ENCODE measurements at regions not wholly inside any gene's neighbourhood (a gene's known extent, or its start where the extent isn't known, plus 50 kb on each side); places are given as distances from the start of the nearest gene placed in this dataset.
"Not testable (repeated sequence)": the region's sequence is repeated elsewhere in the genome, so short reads cannot be mapped to it uniquely, and the experiment has no call there.

DNA sequence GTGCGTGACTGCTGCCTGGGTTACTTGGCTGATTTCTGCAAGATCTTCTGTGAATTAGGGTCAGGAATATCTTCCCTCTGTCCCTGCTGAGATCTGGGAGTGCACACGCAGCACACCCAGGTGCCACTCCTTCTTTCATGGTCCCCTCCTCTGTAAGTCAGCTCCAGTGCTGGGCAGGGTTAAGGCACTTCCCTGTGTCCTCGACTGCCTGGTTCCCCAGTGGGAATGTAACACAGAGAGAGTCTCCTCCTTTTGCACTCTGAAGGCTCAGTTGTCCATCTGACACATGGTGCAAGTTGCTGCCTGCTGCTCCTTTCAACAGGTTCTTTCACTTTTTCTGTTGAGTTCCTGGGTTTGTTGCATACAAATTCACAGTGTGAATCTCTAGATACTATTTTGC lies 421.2 kb upstream of the NDN start:
- H3K4me1 Mint-ChIP-seq, H3K4me3 Mint-ChIP-seq, ATAC-seq, H3K27me3 Mint-ChIP-seq, H3K27ac Mint-ChIP-seq, DNase-seq: not testable (repeated sequence)
- peaks cover 6 to 12% of the 10 kb centered on the region in 2 donors for H3K9me3 Mint-ChIP-seq

DNA sequence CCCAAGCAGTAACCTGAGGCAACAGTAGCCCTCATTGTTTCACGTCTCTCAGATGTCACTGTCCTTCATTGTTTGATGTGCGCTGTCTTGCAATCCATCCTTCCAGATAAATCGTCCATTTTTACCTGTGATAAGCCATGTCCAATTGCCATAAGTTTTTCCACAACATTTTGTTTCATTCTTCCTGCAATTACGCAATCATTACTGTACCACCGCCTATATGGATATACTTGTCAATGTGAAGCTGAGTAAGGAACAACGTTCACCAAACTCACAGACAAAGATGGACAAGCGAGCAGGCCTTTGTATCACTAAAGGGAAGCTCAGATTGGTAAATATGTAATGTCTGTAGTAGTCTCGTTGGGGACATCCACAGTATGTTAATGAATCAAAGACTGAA lies 452.5 kb upstream of the NDN start:
- not testable (repeated sequence) for H3K4me3 Mint-ChIP-seq, H3K27me3 Mint-ChIP-seq, H3K4me1 Mint-ChIP-seq, DNase-seq, H3K27ac Mint-ChIP-seq, ATAC-seq
- H3K9me3 Mint-ChIP-seq = peaks cover 0 to 16% of the 10 kb centered on the region in 2 donors

- H3K4me3 Mint-ChIP-seq, H3K27me3 Mint-ChIP-seq: not testable (repeated sequence)
Observed at GRCh38 chr15:24145070-24145469, 458.0 kb upstream of the NDN start.

GRCh38 chr15:24146251-24146650 lies 459.1 kb upstream of the NDN start:
- Mint-ChIP-seq H3K4me3 (no peak overlapping the region), H3K27ac (no peak overlapping the region), H3K4me1 (no peaks in the 10 kb centered on the region), H3K27me3 (no peaks in the 10 kb centered on the region), H3K9me3 (peaks cover 0 to 8% of the 10 kb centered on the region in 2 donors)
- no peak for DNase-seq
- no peak for ATAC-seq

More at GRCh38 chr15:24145070-24145469, 458.0 kb upstream of the NDN start:
- not testable (repeated sequence) for DNase-seq, H3K9me3 Mint-ChIP-seq, H3K27ac Mint-ChIP-seq, H3K4me1 Mint-ChIP-seq, ATAC-seq

DNA sequence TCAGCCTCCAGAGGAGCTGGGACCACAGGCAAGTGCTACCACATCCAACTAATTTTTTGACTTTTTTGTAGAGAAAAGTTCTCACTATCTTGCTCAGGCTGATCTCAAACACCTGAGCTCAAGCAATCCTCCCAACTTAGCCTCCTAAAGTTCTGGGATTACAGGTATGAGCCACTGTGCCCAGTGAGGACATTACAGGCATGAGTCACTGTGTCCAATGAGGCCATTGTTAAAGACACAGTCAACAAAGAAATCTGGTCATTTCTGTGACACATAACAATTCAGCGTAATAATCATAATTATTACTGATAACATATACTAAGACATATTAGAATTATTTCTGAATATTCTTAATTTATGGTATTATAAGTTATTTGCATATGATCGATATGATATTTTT lies 463.4 kb upstream of the NDN start:
- Mint-ChIP-seq H3K9me3 (peaks cover 8 to 17% of the 10 kb centered on the region in 2 donors), H3K27ac (no peak overlapping the region)

DNA sequence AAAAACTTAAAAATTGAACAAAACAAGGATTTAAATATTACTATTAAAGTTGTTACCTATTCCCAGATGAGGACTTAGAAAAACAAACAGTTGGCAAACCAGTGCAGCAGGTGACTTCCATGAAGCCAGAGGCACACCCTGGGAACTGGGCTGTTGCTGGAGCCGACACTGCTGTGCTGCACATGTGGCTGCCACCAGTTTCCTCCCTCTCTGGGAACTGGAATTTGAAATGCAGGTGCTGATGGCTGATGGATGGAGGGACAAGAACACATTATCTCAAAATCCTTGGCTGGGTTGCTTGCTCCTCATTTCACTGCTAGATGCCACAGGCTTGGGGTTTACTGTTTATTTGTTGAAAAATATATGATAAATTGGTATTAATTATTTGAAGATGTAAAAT lies 471.2 kb upstream of the NDN start:
- H3K27ac Mint-ChIP-seq, H3K4me3 Mint-ChIP-seq, H3K27me3 Mint-ChIP-seq, DNase-seq, H3K4me1 Mint-ChIP-seq, ATAC-seq: not testable (repeated sequence)
- peaks cover 5 to 18% of the 10 kb centered on the region in 2 donors for H3K9me3 Mint-ChIP-seq

More for the DNA sequence above, 463.4 kb upstream of the NDN start:
- ATAC-seq (no peak), DNase-seq (no peak)
- Mint-ChIP-seq H3K27me3 (no peaks in the 10 kb centered on the region), H3K4me3 (no peak overlapping the region), H3K4me1 (no peaks in the 10 kb centered on the region)

DNA sequence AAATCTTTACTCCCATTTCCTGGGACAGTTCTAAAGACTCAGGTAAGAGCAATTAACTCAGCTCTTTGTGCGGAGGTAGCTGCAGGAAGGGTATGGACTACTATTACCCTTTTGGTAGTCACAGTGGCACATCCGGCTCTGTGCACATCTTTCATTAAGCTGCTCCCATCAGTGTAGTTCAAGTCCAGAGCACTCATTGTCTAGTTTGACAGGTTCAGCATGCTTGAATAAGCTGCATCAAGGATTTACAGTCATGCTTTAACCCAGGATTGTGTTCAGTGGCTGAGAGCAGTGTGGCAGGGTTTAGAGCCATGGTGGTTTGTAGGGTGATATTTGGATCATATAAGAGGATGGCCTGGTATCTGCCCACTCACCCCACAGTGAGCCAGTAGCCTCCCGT lies 478.4 kb upstream of the NDN start:
- H3K4me1 Mint-ChIP-seq = not testable (repeated sequence)

GRCh38 chr15:24202297-24202696 lies 473.3 kb upstream of the NPAP1 start:
- DNase-seq, H3K9me3 Mint-ChIP-seq, H3K27me3 Mint-ChIP-seq, ATAC-seq, H3K4me3 Mint-ChIP-seq, H3K4me1 Mint-ChIP-seq, H3K27ac Mint-ChIP-seq: not testable (repeated sequence)

More for the DNA sequence above, 478.4 kb upstream of the NDN start:
- not testable (repeated sequence) for DNase-seq, H3K4me3 Mint-ChIP-seq, ATAC-seq, H3K27ac Mint-ChIP-seq, H3K27me3 Mint-ChIP-seq
- peaks cover 4 to 14% of the 10 kb centered on the region in 2 donors for H3K9me3 Mint-ChIP-seq

- H3K4me3 Mint-ChIP-seq, H3K27me3 Mint-ChIP-seq, ATAC-seq, H3K4me1 Mint-ChIP-seq, DNase-seq, H3K27ac Mint-ChIP-seq: not testable (repeated sequence)
- H3K9me3 Mint-ChIP-seq = peaks cover 4 to 21% of the 10 kb centered on the region in 2 donors
Observed at GRCh38 chr15:24211742-24212476, 463.7 kb upstream of the NPAP1 start.

- Mint-ChIP-seq H3K9me3 (peaks cover 8 to 20% of the 10 kb centered on the region in 2 donors), H3K27me3 (no peaks in the 10 kb centered on the region), H3K4me1 (no peaks in the 10 kb centered on the region), H3K4me3 (no peak overlapping the region), H3K27ac (no peak overlapping the region)
- ATAC-seq (no peak), DNase-seq (no peak)
Observed at GRCh38 chr15:24223739-24224138, 451.8 kb upstream of the NPAP1 start.

GRCh38 chr15:24224161-24224560 lies 451.4 kb upstream of the NPAP1 start:
- Mint-ChIP-seq H3K27ac (no peak overlapping the region), H3K27me3 (no peaks in the 10 kb centered on the region), H3K4me1 (no peaks in the 10 kb centered on the region), H3K4me3 (no peak overlapping the region), H3K9me3 (peaks cover 11 to 20% of the 10 kb centered on the region in 2 donors)
- DNase-seq (no peak), ATAC-seq (no peak)

DNA sequence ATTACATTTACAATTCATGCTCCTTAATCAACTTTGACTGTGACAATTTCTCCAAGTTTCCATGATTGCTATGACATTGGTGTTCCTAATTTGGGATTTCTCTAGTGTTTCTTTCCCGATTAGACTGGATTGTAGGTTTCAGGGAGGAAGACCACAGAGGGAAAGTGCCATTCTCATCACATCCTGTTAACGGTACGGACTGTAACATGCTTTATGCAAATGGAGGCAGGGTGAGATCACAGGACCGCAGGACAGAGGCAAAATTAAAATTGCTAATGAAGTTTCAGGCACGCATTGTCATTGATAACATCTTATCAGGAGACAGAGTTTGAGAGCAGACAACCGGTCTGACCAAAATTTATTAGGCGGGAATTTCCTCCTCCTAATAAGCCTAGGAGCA lies 446.7 kb upstream of the NPAP1 start:
- H3K27me3 Mint-ChIP-seq, DNase-seq, H3K4me3 Mint-ChIP-seq, H3K4me1 Mint-ChIP-seq, H3K27ac Mint-ChIP-seq, ATAC-seq: not testable (repeated sequence)
- peaks cover 14 to 20% of the 10 kb centered on the region in 2 donors for H3K9me3 Mint-ChIP-seq

DNA sequence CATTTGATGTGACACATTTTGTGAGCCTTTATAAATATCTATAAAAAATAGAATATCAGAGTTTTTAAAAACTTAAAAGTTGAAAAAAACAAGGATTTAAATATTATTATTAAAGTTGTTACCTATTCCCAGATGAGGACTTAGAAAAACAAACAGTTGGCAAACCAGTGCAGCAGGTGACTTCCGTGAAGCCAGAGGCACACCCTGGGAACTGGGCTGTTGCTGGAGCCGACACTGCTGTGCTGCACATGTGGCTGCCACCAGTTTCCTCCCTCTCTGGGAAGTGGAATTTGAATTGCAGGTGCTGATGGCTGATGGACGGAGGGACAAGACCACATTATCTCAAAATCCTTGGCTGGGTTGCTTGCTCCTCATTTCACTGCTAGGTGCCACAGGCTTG lies 442.4 kb upstream of the NPAP1 start:
- H3K27ac Mint-ChIP-seq, ATAC-seq, H3K4me3 Mint-ChIP-seq, H3K4me1 Mint-ChIP-seq, DNase-seq, H3K27me3 Mint-ChIP-seq: not testable (repeated sequence)
- H3K9me3 Mint-ChIP-seq = peaks cover 14 to 18% of the 10 kb centered on the region in 2 donors

- H3K4me1 Mint-ChIP-seq, ATAC-seq, DNase-seq, H3K27ac Mint-ChIP-seq, H3K9me3 Mint-ChIP-seq, H3K4me3 Mint-ChIP-seq, H3K27me3 Mint-ChIP-seq: not testable (repeated sequence)
Observed at GRCh38 chr15:24240580-24240979, 435.0 kb upstream of the NPAP1 start.

GRCh38 chr15:24259106-24259505 lies 416.5 kb upstream of the NPAP1 start:
- ATAC-seq, DNase-seq, H3K4me3 Mint-ChIP-seq, H3K27ac Mint-ChIP-seq, H3K27me3 Mint-ChIP-seq, H3K4me1 Mint-ChIP-seq: not testable (repeated sequence)
- peaks cover 13 to 17% of the 10 kb centered on the region in 2 donors for H3K9me3 Mint-ChIP-seq

GRCh38 chr15:24260407-24260806 lies 415.2 kb upstream of the NPAP1 start:
- peaks cover 4 to 16% of the 10 kb centered on the region in 2 donors for H3K9me3 Mint-ChIP-seq
- not testable (repeated sequence) for H3K27ac Mint-ChIP-seq, H3K4me3 Mint-ChIP-seq, H3K27me3 Mint-ChIP-seq, DNase-seq, ATAC-seq, H3K4me1 Mint-ChIP-seq

Data from stimulated activated naive CD8-positive, alpha-beta T cell treated with anti-CD3 and anti-CD28 coated beads, Interleukin-15, amount 100 ng/mL, for 72 hours (primary cell).